ENCODE measurements at regions not wholly inside any gene's neighbourhood (a gene's known extent, or its start where the extent isn't known, plus 50 kb on each side); places are given as distances from the start of the nearest gene placed in this dataset.
"Not testable (repeated sequence)": the region's sequence is repeated elsewhere in the genome, so short reads cannot be mapped to it uniquely, and the experiment has no call there.

GRCh38 chr4:171246948-171247347 lies 566.3 kb upstream of the GALNTL6 start:
- no peak overlapping the region for H3K27ac ChIP-seq
- TF ChIP-seq CTCF (conservative IDR thresholded peaks at IDR 0.05): no peak

GRCh38 chr4:171242831-171243230 lies 570.4 kb upstream of the GALNTL6 start:
- no peak for TF ChIP-seq CTCF (conservative IDR thresholded peaks at IDR 0.05)
- H3K27ac ChIP-seq: no peak overlapping the region

GRCh38 chr4:171239196-171239595 lies 574.0 kb upstream of the GALNTL6 start:
- no peak overlapping the region for H3K27ac ChIP-seq
- no peak for TF ChIP-seq CTCF (conservative IDR thresholded peaks at IDR 0.05)

GRCh38 chr4:171235521-171235920 lies 577.7 kb upstream of the GALNTL6 start:
- no peak for TF ChIP-seq CTCF (conservative IDR thresholded peaks at IDR 0.05)
- no peak overlapping the region for H3K27ac ChIP-seq

- not testable (repeated sequence) for H3K27ac ChIP-seq
These were observed 583.9 kb upstream of the GALNTL6 start for GRCh38 chr4:171229354-171229753.

- no peak overlapping the region for H3K27ac ChIP-seq
- TF ChIP-seq CTCF (conservative IDR thresholded peaks at IDR 0.05): no peak
These were observed 592.0 kb upstream of the GALNTL6 start for GRCh38 chr4:171221181-171221580.

GRCh38 chr4:171203425-171203824 lies 609.8 kb upstream of the GALNTL6 start:
- TF ChIP-seq CTCF (conservative IDR thresholded peaks at IDR 0.05): no peak
- H3K27ac ChIP-seq: no peak overlapping the region

GRCh38 chr4:171202908-171203307 lies 610.3 kb upstream of the GALNTL6 start:
- H3K27ac ChIP-seq: no peak overlapping the region
- TF ChIP-seq CTCF (conservative IDR thresholded peaks at IDR 0.05): no peak
